Putamen (tissue), 1 donor: ENCODE measurements at regions not wholly inside any gene's neighbourhood (a gene's known extent, or its start where the extent isn't known, plus 50 kb on each side); places are given as distances from the start of the nearest gene placed in this dataset.
"Not testable (repeated sequence)": the region's sequence is repeated elsewhere in the genome, so short reads cannot be mapped to it uniquely, and the experiment has no call there.

Experiments
- DNase-seq: peaks from one replicate; pipeline ENCODE4 v3.0.0-alpha.2; 2016; ENCODE audit warnings: low spot score

- no peak for DNase-seq
These were observed 176.4 kb downstream of the TFAP2B start for GRCh38 chr6:50995036-50995435.

- DNase-seq: no peak
These were observed 180.2 kb downstream of the TFAP2B start for GRCh38 chr6:50998905-50999304.

GRCh38 chr6:51001399-51001798, 182.7 kb downstream of the TFAP2B start:
- no peak for DNase-seq

DNA sequence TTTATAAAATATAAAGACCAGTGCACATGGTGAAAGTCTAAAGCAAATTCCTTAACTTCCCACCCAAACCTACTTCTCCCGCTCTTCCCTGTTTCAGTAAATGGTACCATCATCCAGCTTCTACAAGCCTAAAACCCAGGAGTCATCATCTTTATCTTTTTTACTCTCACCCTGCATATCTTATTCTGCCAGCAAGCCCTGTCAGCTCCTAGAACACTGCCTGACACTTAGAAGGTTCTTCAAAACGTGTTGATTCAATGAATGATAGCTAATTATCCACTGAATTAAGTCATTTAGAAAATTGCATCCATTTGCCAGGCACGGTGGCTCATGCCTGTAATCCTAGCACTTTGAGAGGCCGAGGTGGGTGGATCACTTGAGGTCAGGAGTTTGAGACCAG, 185.7 kb downstream of the TFAP2B start:
- DNase-seq: no peak

DNA sequence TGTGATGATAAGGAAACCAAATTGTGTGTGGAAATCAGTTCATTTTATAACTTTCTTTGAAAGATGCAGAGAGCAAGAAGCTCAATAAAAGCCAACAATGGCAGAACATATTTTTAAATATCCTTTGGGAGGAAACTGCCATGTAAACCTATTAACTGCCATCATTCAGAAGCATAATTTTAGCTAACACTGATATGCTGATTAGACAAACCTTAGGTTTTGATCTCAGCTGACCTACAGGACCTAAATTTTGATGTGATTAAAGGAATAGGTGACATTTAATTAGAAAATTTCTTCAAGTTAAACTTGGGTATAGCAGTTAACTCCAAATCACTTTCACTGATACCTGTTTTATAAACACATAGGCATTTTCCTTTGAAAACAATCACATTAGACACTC, 187.1 kb downstream of the TFAP2B start:
- no peak for DNase-seq

GRCh38 chr6:51007237-51007636, 188.6 kb downstream of the TFAP2B start:
- no peak for DNase-seq

DNA sequence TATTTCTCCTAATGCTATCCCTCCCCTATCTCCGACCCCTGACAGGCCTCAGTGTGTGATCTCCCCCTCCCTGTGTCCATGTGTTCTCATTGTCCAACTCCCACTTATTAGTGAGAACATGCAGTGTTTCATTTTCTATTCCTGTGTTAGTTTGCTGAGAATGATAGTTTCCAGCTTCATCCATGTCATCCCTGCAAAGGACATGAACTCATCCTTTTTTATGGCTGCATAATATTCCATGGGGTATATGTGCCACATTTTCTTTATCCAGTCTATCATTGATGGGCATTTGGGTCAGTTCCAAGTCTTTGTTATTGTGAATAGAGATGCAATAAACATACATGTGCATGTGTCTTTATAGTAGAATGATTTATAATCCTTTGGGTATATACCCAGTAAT, 190.0 kb downstream of the TFAP2B start:
- not testable (repeated sequence) for DNase-seq

- no peak for DNase-seq
These were observed 194.7 kb downstream of the TFAP2B start for GRCh38 chr6:51013376-51013775.

- DNase-seq: no peak
These were observed 196.7 kb downstream of the TFAP2B start for GRCh38 chr6:51015394-51015793.

DNA sequence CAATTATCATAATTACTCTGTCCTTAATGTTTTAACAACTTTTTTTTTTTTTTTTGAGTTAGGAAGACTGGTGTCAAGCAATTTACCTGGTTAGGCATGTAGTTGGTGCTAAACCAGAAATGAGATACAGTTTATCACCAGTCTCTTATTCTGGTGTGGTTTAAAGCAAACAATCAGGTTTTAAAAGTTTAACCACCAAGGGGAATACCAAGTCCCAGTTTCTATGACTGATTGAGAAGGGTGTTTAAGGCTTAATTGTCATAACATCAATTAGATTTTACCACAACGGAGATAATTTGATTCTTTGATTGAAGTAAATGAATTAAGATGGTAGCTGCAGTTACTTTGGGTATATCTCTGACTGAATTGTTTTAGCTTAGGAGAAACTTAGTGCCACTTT, 197.8 kb downstream of the TFAP2B start:
- DNase-seq: no peak

- DNase-seq: no peak
These were observed 201.1 kb downstream of the TFAP2B start for GRCh38 chr6:51019806-51020205.

DNA sequence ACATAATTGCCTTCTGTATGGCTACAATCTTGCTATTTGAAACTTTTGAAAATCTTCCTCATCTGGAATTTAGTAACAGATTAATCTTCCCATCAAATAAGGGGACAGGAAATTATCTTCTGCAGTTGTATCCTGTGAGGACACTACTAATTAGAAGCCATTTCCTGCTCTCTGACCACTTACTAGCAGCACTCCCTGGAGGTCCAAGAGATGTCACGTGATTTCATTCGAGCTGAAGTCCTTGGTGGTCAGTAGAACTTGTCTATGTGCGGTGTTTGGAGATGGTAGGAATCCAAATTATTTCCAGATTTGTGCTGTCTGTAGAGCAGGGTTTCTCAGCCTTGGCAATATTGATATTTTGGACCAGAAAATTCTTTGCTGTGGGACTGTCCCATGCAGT, 202.5 kb downstream of the TFAP2B start:
- no peak for DNase-seq

DNA sequence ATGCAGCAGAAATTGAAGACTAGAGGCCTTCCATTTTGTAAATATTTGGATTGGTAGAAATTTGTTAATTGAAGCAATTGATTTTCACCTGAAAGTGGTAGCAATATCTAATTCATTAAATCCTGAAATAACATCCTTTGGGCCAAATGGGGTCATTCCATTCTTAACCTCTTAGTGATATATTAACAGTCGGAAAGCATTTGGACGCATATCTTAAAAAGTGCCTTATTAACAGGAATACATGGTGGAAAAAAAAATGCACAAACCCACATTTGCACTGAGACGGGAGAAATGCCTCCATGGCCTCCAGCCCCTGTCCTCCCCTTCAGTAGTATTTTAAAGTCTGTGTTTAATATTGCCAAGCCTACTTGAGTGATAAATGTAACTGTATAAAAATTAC, 205.5 kb downstream of the TFAP2B start:
- no peak for DNase-seq

DNA sequence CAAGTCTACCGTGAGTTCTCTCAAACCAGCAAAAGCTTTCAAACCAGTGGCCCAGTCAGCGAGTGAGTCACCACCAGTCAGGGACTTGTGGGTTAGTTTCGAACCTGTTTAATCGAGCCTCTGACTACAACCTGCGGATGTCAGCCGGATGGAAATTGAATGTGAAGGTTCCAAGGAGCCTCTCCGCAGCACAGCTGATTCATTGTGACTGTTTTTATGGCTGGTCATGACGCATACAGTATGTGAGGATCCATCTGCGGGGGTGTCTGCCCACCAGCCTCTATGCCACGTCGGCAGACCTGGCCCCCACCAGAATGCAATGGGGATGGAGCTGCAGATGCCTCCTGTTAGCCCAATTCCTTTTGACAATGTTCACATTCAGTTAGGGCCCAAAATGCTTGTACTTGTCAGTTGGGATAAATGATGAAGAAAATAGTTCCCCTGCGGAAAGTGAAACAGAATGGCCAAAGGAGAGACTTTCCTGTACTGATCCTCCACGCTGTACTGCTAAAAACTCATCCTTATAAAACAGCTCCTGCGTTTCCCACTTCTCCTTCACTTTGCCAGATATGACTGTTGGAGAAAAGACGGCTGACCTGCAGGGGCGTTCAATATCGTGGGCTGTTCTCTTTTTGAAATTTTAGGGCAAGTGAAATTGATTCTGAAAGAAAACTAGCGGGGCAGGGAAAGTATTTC, 206.6 kb downstream of the TFAP2B start:
- no peak for DNase-seq

DNA sequence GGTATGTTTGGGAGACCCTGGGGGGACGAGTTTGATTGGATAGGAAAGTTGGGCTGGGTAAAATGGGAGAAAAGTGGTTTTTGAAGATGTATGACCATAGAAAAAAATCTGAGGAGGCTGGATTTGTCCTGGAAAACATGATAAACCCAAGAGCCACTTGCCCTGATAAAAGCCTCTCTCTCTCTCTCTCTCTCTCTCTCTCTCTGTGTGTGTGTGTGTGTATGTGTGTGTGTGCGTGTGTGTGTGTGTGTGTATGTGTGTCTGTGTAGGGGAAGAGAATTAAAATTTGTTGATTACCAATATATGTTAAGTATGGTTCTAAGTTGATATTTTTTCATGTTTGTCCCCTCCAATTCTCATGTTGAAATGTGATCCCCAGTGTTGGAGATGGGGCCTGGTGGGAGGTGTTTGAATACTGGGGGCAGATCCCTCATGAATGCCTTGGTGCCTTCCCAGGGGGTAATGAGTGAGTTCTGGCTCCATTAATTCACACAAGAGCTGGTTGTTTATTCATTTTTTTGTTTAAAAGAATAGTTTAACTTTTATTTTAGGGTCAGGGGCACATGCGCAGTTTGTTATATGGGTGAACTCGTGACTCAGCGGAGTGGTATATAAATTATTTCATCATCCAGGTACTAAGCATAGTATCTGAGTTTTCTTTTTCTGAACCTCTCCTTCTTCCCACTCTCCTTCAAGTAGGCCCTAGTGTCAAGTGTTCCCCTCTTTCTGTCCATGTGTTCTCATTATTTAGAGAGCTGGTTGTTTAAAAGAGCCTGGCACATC, 208.8 kb downstream of the TFAP2B start:
- DNase-seq: no peak

GRCh38 chr6:51028276-51028675, 209.6 kb downstream of the TFAP2B start:
- no peak for DNase-seq

DNA sequence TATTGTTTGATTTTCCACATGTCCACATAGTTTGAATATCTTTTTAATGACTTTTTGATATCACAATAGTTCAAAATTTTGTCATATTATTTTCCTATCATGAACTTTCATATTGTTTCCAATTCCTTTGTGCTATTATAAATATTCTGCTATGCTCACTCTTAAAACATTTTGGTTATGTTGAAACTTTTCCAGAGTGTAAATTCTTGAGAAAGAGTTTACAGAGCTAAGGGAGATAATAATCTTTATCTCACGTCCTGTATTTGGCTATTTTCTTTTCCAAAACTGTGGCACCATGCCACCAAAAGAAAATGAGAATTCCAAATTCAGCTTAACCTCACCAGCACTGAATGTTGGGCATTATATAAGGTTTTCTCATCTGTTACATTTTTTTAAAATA, 210.9 kb downstream of the TFAP2B start:
- no peak for DNase-seq

DNA sequence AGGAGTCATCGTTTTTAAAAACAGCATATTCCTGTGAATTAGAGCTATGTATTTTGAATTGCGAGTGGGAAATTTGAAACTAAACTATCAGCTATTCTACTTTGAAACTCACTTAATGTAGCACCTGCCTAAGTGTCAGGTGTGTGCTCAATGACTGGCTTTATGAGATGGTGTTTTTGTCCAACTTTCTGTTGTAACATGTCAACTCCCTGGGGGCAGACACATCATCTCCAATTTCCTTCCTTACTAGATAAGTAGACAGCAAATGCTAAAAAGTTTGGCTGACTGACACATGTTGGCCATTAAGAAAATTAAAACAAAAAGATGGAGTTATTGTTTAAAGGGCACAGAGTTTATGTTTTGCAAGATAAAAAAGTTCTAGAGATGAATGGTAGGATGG, 226.9 kb downstream of the TFAP2B start:
- DNase-seq: no peak

GRCh38 chr6:51049288-51049982, 230.8 kb downstream of the TFAP2B start:
- DNase-seq: no peak

GRCh38 chr6:51049983-51050877, 231.6 kb downstream of the TFAP2B start:
- no peak for DNase-seq

- not testable (repeated sequence) for DNase-seq
These were observed 234.0 kb downstream of the TFAP2B start for GRCh38 chr6:51052716-51053115.

- not testable (repeated sequence) for DNase-seq
These were observed 236.6 kb downstream of the TFAP2B start for GRCh38 chr6:51055316-51055715.
